ENCODE measurements at regions not wholly inside any gene's neighbourhood (a gene's known extent, or its start where the extent isn't known, plus 50 kb on each side); places are given as distances from the start of the nearest gene placed in this dataset.
"Not testable (repeated sequence)": the region's sequence is repeated elsewhere in the genome, so short reads cannot be mapped to it uniquely, and the experiment has no call there.

GRCh38 chr14:81751198-81751597, 217.5 kb upstream of the SEL1L start:
- DNase-seq (ENCODE audit: low spot score) = no peak

GRCh38 chr14:81759541-81759940, 225.9 kb upstream of the SEL1L start:
- no peak for DNase-seq (ENCODE audit: low spot score)

- DNase-seq (ENCODE audit: low spot score) = no peak
These were observed 232.1 kb upstream of the SEL1L start for GRCh38 chr14:81765651-81766275.

GRCh38 chr14:81766321-81766915, 232.8 kb upstream of the SEL1L start:
- DNase-seq (ENCODE audit: low spot score) = no peak

- DNase-seq (ENCODE audit: low spot score) = no peak
These were observed 233.8 kb upstream of the SEL1L start for GRCh38 chr14:81767266-81767995.

- no peak for DNase-seq (ENCODE audit: low spot score)
These were observed 238.1 kb upstream of the SEL1L start for GRCh38 chr14:81771651-81772275.

GRCh38 chr14:81772381-81772780, 238.7 kb upstream of the SEL1L start:
- no peak for DNase-seq (ENCODE audit: low spot score)

- no peak for DNase-seq (ENCODE audit: low spot score)
These were observed 242.9 kb upstream of the SEL1L start for GRCh38 chr14:81776531-81776930.

GRCh38 chr14:81781798-81782197, 248.1 kb upstream of the SEL1L start:
- not testable (repeated sequence) for DNase-seq (ENCODE audit: low spot score)

GRCh38 chr14:81784084-81784483, 250.4 kb upstream of the SEL1L start:
- DNase-seq (ENCODE audit: low spot score) = no peak

- DNase-seq (ENCODE audit: low spot score) = no peak
These were observed 263.7 kb upstream of the SEL1L start for GRCh38 chr14:81797315-81797714.

GRCh38 chr14:81801921-81802320, 268.3 kb upstream of the SEL1L start:
- no peak for DNase-seq (ENCODE audit: low spot score)

- DNase-seq (ENCODE audit: low spot score) = no peak
These were observed 268.7 kb upstream of the SEL1L start for GRCh38 chr14:81802341-81802740.

- no peak for DNase-seq (ENCODE audit: low spot score)
These were observed 272.1 kb upstream of the SEL1L start for GRCh38 chr14:81805785-81806184.

GRCh38 chr14:81811705-81812269, 278.1 kb upstream of the SEL1L start:
- no peak for DNase-seq (ENCODE audit: low spot score)

- no peak for DNase-seq (ENCODE audit: low spot score)
These were observed 284.6 kb upstream of the SEL1L start for GRCh38 chr14:81818271-81818670.

GRCh38 chr14:81819344-81819743, 285.7 kb upstream of the SEL1L start:
- no peak for DNase-seq (ENCODE audit: low spot score)

- DNase-seq (ENCODE audit: low spot score) = no peak
These were observed 286.3 kb upstream of the SEL1L start for GRCh38 chr14:81819910-81820309.

GRCh38 chr14:81826081-81826480, 292.4 kb upstream of the SEL1L start:
- DNase-seq (ENCODE audit: low spot score) = no peak

- DNase-seq (ENCODE audit: low spot score) = no peak
These were observed 295.8 kb upstream of the SEL1L start for GRCh38 chr14:81829447-81829846.

GRCh38 chr14:81831128-81831820, 297.6 kb upstream of the SEL1L start:
- DNase-seq (ENCODE audit: low spot score) = no peak

GRCh38 chr14:81834308-81834707, 300.7 kb upstream of the SEL1L start:
- no peak for DNase-seq (ENCODE audit: low spot score)

All from CD4-positive, alpha-beta T cell treated with Interleukin-6 at 100 ng/mL for 8 hours (primary cell).